GM12878 (cell line): ENCODE measurements at regions not wholly inside any gene's neighbourhood (a gene's known extent, or its start where the extent isn't known, plus 50 kb on each side); places are given as distances from the start of the nearest gene placed in this dataset.

Experiments
- ATAC-seq: fragments of 200-7000 bp; cut with Tn5 transposase; 3 replicates; pipeline ENCODE4 v1.9.1; 2020; ENCODE audit warnings: mild to moderate bottlenecking, moderate library complexity
- BruUV-seq: library from RNA; stranded (reverse); fragments of 400-500 nt; replicated peaks from 2 replicates; lab custom pipeline; 2021; lab: Mats Ljungman, UMichigan
- CTCF ChIA-PET: fragments of 300-600 bp; sonication (Branson Sonifier 250); formaldehyde crosslinking; extraction: SDS; loops from one replicate; lab custom pipeline; 2021; ENCODE audit warnings: inconsistent platforms; lab: Yijun Ruan, JAX
- POLR2A ChIA-PET: fragments of 350-600 bp; formaldehyde crosslinking; extraction: SDS; loops from one replicate; lab custom pipeline; 2021; ENCODE audit warnings: inconsistent platforms; lab: Charles Lee
- RAD21 ChIA-PET: fragments of 300-600 bp; sonication (Branson Sonifier 250); formaldehyde crosslinking; loops from one replicate; lab custom pipeline; 2023; ENCODE audit warnings: antibody characterized with exemption; ENCODE audit not compliant: unreplicated experiment; lab: Charles Lee
- SMC1A ChIA-PET: fragments of 300-600 bp; sonication (Branson Sonifier 250); formaldehyde crosslinking; loops from one replicate; lab custom pipeline; 2023; ENCODE audit not compliant: unreplicated experiment, uncharacterized antibody; lab: Charles Lee
- DNase-seq: peaks from one replicate; pipeline ENCODE4 v3.0.0-alpha.2; 2011; ENCODE audit warnings: low read depth, low spot score
- FAIRE-seq: peaks from 3 replicates; lab custom pipeline; 2011; peaks lifted over from hg19 to GRCh38; lab: Jason Lieb, UNC
- H2AFZ ChIP-seq: 2 replicates; pipeline ENCODE4 v1.6.0; 2011; ENCODE audit warnings: low read depth, low read length, control low read depth; ENCODE audit not compliant: control insufficient read depth
- H3K27ac ChIP-seq: 2 replicates; pipeline ENCODE4 v1.5.1; 2011; ENCODE audit warnings: control low read depth; ENCODE audit not compliant: control insufficient read depth, insufficient read depth
- H3K27me3 ChIP-seq, 2 experiments: replicated peaks in 1 of 2; 2 replicates each; pipeline versions ENCODE4 v1.6.0 to v1.6.1; 2011; ENCODE audit warnings: low read length in 1 of 2; ENCODE audit not compliant: control insufficient read depth in 2 of 2, insufficient read depth in 2 of 2
- H3K36me3 ChIP-seq, 2 experiments: 2 replicates each; pipeline ENCODE4 v1.5.1; 2011; ENCODE audit warnings: low read length in 1 of 2; ENCODE audit not compliant: control insufficient read depth in 2 of 2, insufficient read depth in 2 of 2
- H3K4me1 ChIP-seq: 2 replicates; pipeline ENCODE4 v1.6.1; 2011; ENCODE audit warnings: mild to moderate bottlenecking, low read length, moderate library complexity, mixed read lengths; ENCODE audit not compliant: control insufficient read depth, insufficient read depth
- H3K4me2 ChIP-seq: 2 replicates; pipeline ENCODE4 v1.6.0; 2011; ENCODE audit warnings: control low read depth; ENCODE audit not compliant: control insufficient read depth, insufficient read depth
- H3K4me3 ChIP-seq: fragments of 200-600 bp; sonication (generic); 2 replicates; pipeline ENCODE4 v1.5.1; 2016
- H3K79me2 ChIP-seq: 2 replicates; pipeline ENCODE4 v1.6.0; 2011; ENCODE audit warnings: low read length; ENCODE audit not compliant: control insufficient read depth, insufficient read depth
- H3K9ac ChIP-seq: 2 replicates; pipeline ENCODE4 v1.8.0; 2011; ENCODE audit warnings: low read length, control low read depth, mixed read lengths; ENCODE audit not compliant: control insufficient read depth, insufficient read depth
- H3K9me3 ChIP-seq: replicated peaks from 3 replicates; pipeline ENCODE4 v1.5.1; 2011; ENCODE audit warnings: mild to moderate bottlenecking, low read length; ENCODE audit not compliant: control insufficient read depth, insufficient read depth
- H4K20me1 ChIP-seq: 2 replicates; pipeline ENCODE4 v1.6.0; 2011; ENCODE audit not compliant: control insufficient read depth, insufficient read depth
- CHD4 ChIP-seq: fragments of 200-600 bp; sonication (generic); IDR thresholded peaks from 2 replicates; pipeline ENCODE4 v1.6.1; 2016; ENCODE audit warnings: mild to moderate bottlenecking
- FOXK2 ChIP-seq: fragments of 450-650 bp; IDR thresholded peaks from 2 replicates; pipeline ENCODE4 v1.6.1; 2017; ENCODE audit warnings: mild to moderate bottlenecking, moderate library complexity
- HDGF ChIP-seq: fragments of 450-650 bp; IDR thresholded peaks from 2 replicates; pipeline ENCODE4 v1.6.1; 2016; ENCODE audit warnings: antibody characterized with exemption
- KAT2A ChIP-seq: conservative IDR thresholded peaks from 2 replicates; pipeline ENCODE4 v1.6.1; 2011; ENCODE audit warnings: low read depth, low read length; ENCODE audit not compliant: control insufficient read depth
- KDM1A ChIP-seq: fragments of 200-600 bp; sonication (generic); IDR thresholded peaks from 2 replicates; pipeline ENCODE4 v1.6.1; 2016; ENCODE audit warnings: borderline replicate concordance
- LARP7 ChIP-seq: fragments of 450-650 bp; IDR thresholded peaks from 2 replicates; pipeline ENCODE4 v1.6.1; 2017; ENCODE audit warnings: mild to moderate bottlenecking
- POLR2AphosphoS5 ChIP-seq: IDR thresholded peaks from 2 replicates; pipeline ENCODE4 v1.6.1; 2011; ENCODE audit warnings: mild to moderate bottlenecking, low read length, inconsistent platforms
- RB1 ChIP-seq: fragments of 450-650 bp; formaldehyde crosslinking; IDR thresholded peaks from 2 replicates; pipeline ENCODE4 v1.6.1; 2017; ENCODE audit warnings: mild to moderate bottlenecking, borderline replicate concordance
- YY1 ChIP-seq: IDR thresholded peaks from 2 replicates; pipeline ENCODE4 v1.6.1; 2011; ENCODE audit warnings: low read depth, mild to moderate bottlenecking, low read length
- WGBS: methylation state at CpG from one replicate; pipeline ENCODE4 v1.1.6; 2016; ENCODE audit warnings: low lambda C conversion rate; ENCODE audit not compliant: insufficient replicate concordance, insufficient coverage; ENCODE audit errors: missing lambda C conversion rate; 5-methylcytosine and 5-hydroxymethylcytosine counted together
- in situ Hi-C: fragments of 300-500 bp; cut with MboI; formaldehyde crosslinking; loops from 9 replicates; pipeline ENCODE4 v1.14.3; 2018; ENCODE audit warnings: mixed read lengths
- intact Hi-C: fragments of 100-400 bp; cut with micrococcal nuclease; formaldehyde crosslinking; loops from one replicate; pipeline ENCODE4 v1.14.2; 2022; ENCODE audit not compliant: unreplicated experiment
- TF ChIP-seq, protein P1 (sequence below): fragments of 450-650 bp; IDR thresholded peaks from 2 replicates; pipeline ENCODE4 v1.6.1; 2016; ENCODE audit warnings: mild to moderate bottlenecking
- TF ChIP-seq, protein P2 (sequence below): fragments of 450-650 bp; IDR thresholded peaks from 2 replicates; pipeline ENCODE4 v1.6.1; 2017; ENCODE audit warnings: mild to moderate bottlenecking
- TF ChIP-seq, protein P3 (sequence below): fragments of 450-650 bp; IDR thresholded peaks from 2 replicates; pipeline ENCODE4 v1.6.1; 2017; ENCODE audit warnings: low read depth, mild to moderate bottlenecking, moderate library complexity

DNA sequence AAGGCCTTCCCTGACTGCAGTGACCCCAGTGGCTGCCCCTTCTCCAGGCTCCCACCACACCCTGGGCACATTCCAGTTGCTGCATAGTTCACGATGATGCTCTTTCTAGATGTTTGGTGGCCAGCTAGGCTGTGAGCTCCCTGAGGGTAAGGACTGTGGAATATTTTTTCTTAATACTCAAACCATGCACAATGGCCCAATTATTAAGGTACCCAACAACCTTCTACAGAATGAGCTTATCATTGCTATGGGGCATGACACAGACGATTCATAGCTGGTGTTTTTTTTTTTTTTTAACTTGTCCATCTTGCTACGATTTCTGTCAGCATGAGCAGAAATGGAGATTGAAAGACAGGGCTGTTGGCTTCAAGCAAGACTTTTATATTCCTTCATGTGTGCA lies 68.9 kb upstream of the CLDN14 start:
- no peaks in the 10 kb centered on the region for H3K9me3 ChIP-seq
- H3K4me1 ChIP-seq = no peaks in the 10 kb centered on the region
- 13% methylated on average over 3 of the region's 3 CpGs for WGBS
- intact Hi-C loops = no loop called here
- SMC1A ChIA-PET = interaction anchor here (1.0 to 1.5 kb wide), 4 partner anchors 13 to 45 kb away, joined by 4 to 5 read pairs (median 4); no protein-coding TSS in a partner anchor
- H3K4me2 ChIP-seq = no peak overlapping the region
- no peak overlapping the region for H3K4me3 ChIP-seq
- H3K36me3 ChIP-seq = no peaks in the 10 kb centered on the region
- no peak for DNase-seq
- no TSS peak for BruUV-seq
- CTCF ChIA-PET = interaction anchor here (0.7 to 2.3 kb wide), 4 partner anchors 37 to 318 kb away, joined by 3 to 23 read pairs (median 4); no protein-coding TSS in a partner anchor
- in situ Hi-C loops = no loop called here
- H2AFZ ChIP-seq = no peak overlapping the region
- POLR2A ChIA-PET = no interaction called here
- ATAC-seq = no peak
- no peaks in the 10 kb centered on the region for H4K20me1 ChIP-seq
- no peak for FAIRE-seq
- no peak overlapping the region for H3K9ac ChIP-seq
- TF ChIP-seq LARP7 (no peak), POLR2AphosphoS5 (no peak), KAT2A (no peak), FOXK2 (no peak), HDGF (no peak), CHD4 (no peak), RB1 (no peak), YY1 (no peak), KDM1A (no peak)
- TF ChIP-seq, protein P1, sequence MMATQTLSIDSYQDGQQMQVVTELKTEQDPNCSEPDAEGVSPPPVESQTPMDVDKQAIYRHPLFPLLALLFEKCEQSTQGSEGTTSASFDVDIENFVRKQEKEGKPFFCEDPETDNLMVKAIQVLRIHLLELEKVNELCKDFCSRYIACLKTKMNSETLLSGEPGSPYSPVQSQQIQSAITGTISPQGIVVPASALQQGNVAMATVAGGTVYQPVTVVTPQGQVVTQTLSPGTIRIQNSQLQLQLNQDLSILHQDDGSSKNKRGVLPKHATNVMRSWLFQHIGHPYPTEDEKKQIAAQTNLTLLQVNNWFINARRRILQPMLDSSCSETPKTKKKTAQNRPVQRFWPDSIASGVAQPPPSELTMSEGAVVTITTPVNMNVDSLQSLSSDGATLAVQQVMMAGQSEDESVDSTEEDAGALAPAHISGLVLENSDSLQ = no peak
- TF ChIP-seq, protein P2, sequence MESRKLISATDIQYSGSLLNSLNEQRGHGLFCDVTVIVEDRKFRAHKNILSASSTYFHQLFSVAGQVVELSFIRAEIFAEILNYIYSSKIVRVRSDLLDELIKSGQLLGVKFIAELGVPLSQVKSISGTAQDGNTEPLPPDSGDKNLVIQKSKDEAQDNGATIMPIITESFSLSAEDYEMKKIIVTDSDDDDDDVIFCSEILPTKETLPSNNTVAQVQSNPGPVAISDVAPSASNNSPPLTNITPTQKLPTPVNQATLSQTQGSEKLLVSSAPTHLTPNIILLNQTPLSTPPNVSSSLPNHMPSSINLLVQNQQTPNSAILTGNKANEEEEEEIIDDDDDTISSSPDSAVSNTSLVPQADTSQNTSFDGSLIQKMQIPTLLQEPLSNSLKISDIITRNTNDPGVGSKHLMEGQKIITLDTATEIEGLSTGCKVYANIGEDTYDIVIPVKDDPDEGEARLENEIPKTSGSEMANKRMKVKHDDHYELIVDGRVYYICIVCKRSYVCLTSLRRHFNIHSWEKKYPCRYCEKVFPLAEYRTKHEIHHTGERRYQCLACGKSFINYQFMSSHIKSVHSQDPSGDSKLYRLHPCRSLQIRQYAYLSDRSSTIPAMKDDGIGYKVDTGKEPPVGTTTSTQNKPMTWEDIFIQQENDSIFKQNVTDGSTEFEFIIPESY = no peak
- TF ChIP-seq, protein P3, sequence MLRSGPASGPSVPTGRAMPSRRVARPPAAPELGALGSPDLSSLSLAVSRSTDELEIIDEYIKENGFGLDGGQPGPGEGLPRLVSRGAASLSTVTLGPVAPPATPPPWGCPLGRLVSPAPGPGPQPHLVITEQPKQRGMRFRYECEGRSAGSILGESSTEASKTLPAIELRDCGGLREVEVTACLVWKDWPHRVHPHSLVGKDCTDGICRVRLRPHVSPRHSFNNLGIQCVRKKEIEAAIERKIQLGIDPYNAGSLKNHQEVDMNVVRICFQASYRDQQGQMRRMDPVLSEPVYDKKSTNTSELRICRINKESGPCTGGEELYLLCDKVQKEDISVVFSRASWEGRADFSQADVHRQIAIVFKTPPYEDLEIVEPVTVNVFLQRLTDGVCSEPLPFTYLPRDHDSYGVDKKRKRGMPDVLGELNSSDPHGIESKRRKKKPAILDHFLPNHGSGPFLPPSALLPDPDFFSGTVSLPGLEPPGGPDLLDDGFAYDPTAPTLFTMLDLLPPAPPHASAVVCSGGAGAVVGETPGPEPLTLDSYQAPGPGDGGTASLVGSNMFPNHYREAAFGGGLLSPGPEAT = no peak
- RAD21 ChIA-PET = interaction anchor here (0.9 kb wide), 1 partner anchor 42 kb away, joined by 3 read pairs; no protein-coding TSS in a partner anchor
- no peaks in the 10 kb centered on the region for H3K79me2 ChIP-seq
- no peaks in the 10 kb centered on the region for H3K27me3 ChIP-seq
- H3K27ac ChIP-seq = no peak overlapping the region
